HG03045 (cell line): ENCODE measurements at regions not wholly inside any gene's neighbourhood (a gene's known extent, or its start where the extent isn't known, plus 50 kb on each side); places are given as distances from the start of the nearest gene placed in this dataset.
"Not testable (repeated sequence)": the region's sequence is repeated elsewhere in the genome, so short reads cannot be mapped to it uniquely, and the experiment has no call there.

Source experiments
- ATAC-seq: cut with Tn5 transposase; IDR thresholded peaks from one replicate; pipeline ENCODE4 v1.9.1; 2021; ENCODE audit warnings: mild to moderate bottlenecking, moderate library complexity; ENCODE audit not compliant: unreplicated experiment

- ATAC-seq, result no peak
These were observed 504.3 kb upstream of the CNTN3 start for GRCh38 chr3:75118779-75119178.

- ATAC-seq, result no peak
These were observed 512.1 kb upstream of the CNTN3 start for GRCh38 chr3:75126556-75126955.

- ATAC-seq, result no peak
These were observed 514.6 kb upstream of the CNTN3 start for GRCh38 chr3:75129101-75129500.

- ATAC-seq, result no peak
These were observed 521.8 kb upstream of the CNTN3 start for GRCh38 chr3:75136100-75136897.

- no peak for ATAC-seq
These were observed 523.9 kb upstream of the CNTN3 start for GRCh38 chr3:75138345-75138744.

- ATAC-seq, result no peak
These were observed 523.1 kb upstream of the FRG2C start for GRCh38 chr3:75140904-75141615.

GRCh38 chr3:75144406-75144805 lies 519.7 kb upstream of the FRG2C start:
- ATAC-seq, result no peak

- ATAC-seq, result no peak
These were observed 492.4 kb upstream of the FRG2C start for GRCh38 chr3:75171630-75172230.

GRCh38 chr3:75176937-75177336 lies 487.2 kb upstream of the FRG2C start:
- no peak for ATAC-seq

- no peak for ATAC-seq
These were observed 483.7 kb upstream of the FRG2C start for GRCh38 chr3:75180235-75180944.

- ATAC-seq, result no peak
These were observed 483.2 kb upstream of the FRG2C start for GRCh38 chr3:75180945-75181298.

- no peak for ATAC-seq
These were observed 475.2 kb upstream of the FRG2C start for GRCh38 chr3:75188962-75189361.

- no peak for ATAC-seq
These were observed 471.9 kb upstream of the FRG2C start for GRCh38 chr3:75192146-75192616.

GRCh38 chr3:75193797-75194196 lies 470.3 kb upstream of the FRG2C start:
- no peak for ATAC-seq

GRCh38 chr3:75214332-75214731 lies 449.8 kb upstream of the FRG2C start:
- not testable (repeated sequence) for ATAC-seq

GRCh38 chr3:75218577-75218976 lies 445.6 kb upstream of the FRG2C start:
- no peak for ATAC-seq

- no peak for ATAC-seq
These were observed 443.2 kb upstream of the FRG2C start for GRCh38 chr3:75220932-75221331.

- ATAC-seq, result no peak
These were observed 439.7 kb upstream of the FRG2C start for GRCh38 chr3:75224412-75224811.

GRCh38 chr3:75232216-75232615 lies 431.9 kb upstream of the FRG2C start:
- ATAC-seq, result no peak

GRCh38 chr3:75235631-75236030 lies 428.5 kb upstream of the FRG2C start:
- no peak for ATAC-seq

- no peak for ATAC-seq
These were observed 427.1 kb upstream of the FRG2C start for GRCh38 chr3:75237053-75237452.
